H1 (cell line): ENCODE measurements at regions not wholly inside any gene's neighbourhood (a gene's known extent, or its start where the extent isn't known, plus 50 kb on each side); places are given as distances from the start of the nearest gene placed in this dataset.

ENCODE experiments used
- FOSL1 ChIP-seq: IDR thresholded peaks from 2 replicates; pipeline ENCODE4 v1.6.1; 2011; ENCODE audit warnings: mild to moderate bottlenecking, low read depth, low read length, moderate library complexity; ENCODE audit not compliant: insufficient read depth

DNA sequence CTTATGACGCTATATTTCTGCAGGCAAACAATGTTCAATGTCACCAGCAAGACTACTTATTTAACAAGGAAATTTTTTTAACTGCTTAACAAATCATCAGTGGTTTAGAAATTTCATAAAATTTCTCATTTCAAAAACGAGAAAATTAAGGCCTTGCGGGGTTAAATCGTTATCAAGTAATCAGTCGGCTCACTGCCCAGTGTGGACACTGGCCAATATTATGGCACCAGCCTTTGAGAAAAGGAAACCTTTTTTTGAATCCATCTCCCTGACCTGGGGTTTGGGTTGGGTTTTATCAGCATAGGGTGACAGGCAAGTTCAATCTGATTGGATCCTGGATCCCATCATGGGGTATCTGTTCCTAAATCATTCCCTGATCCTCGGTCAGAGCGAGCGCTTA is 461.2 kb downstream of the SETD4 start (continued):
- no peak for TF ChIP-seq FOSL1
